Neural progenitor cell (in vitro differentiated cells): ENCODE measurements at regions not wholly inside any gene's neighbourhood (a gene's known extent, or its start where the extent isn't known, plus 50 kb on each side); places are given as distances from the start of the nearest gene placed in this dataset.

Source experiments
- CTCF ChIP-seq: fragments of 200-600 bp; sonication (generic); IDR thresholded peaks from 2 replicates; pipeline ENCODE4 v1.5.1; 2017; ENCODE audit warnings: antibody characterized with exemption, mild to moderate bottlenecking
- EZH2 ChIP-seq: fragments of 200-600 bp; sonication (generic); IDR thresholded peaks from 2 replicates; pipeline ENCODE4 v1.6.1; 2017; ENCODE audit warnings: antibody characterized with exemption, mild to moderate bottlenecking, moderate library complexity
- EZH2phosphoT487 ChIP-seq: fragments of 200-600 bp; sonication (generic); IDR thresholded peaks from 2 replicates; pipeline ENCODE4 v1.6.1; 2017; ENCODE audit warnings: antibody characterized with exemption

- TF ChIP-seq CTCF (no peak), EZH2 (no peak), EZH2phosphoT487 (no peak)
These were observed 356.9 kb downstream of the DEPDC1B start for GRCh38 chr5:60343102-60343501.
